WTC11 (cell line): ENCODE measurements at regions not wholly inside any gene's neighbourhood (a gene's known extent, or its start where the extent isn't known, plus 50 kb on each side); places are given as distances from the start of the nearest gene placed in this dataset.

Experiments used
- CREB1 ChIP-seq: sonication (generic); formaldehyde crosslinking; IDR thresholded peaks from 2 replicates; pipeline ENCODE4 v1.8.0; 2023; ENCODE audit warnings: mild to moderate bottlenecking, missing genetic modification reagents
- CTCF ChIP-seq: fragments of 200-600 bp; IDR thresholded peaks from 2 replicates; pipeline ENCODE4 v1.8.0; 2022; ENCODE audit warnings: antibody characterized with exemption
- MLX ChIP-seq: sonication (generic); formaldehyde crosslinking; IDR thresholded peaks from 2 replicates; pipeline ENCODE4 v1.8.1; 2023; ENCODE audit warnings: mild to moderate bottlenecking, missing genetic modification reagents, moderate library complexity
- NR2C2 ChIP-seq: sonication (generic); formaldehyde crosslinking; IDR thresholded peaks from 2 replicates; pipeline ENCODE4 v1.8.0; 2022; ENCODE audit warnings: mild to moderate bottlenecking, missing genetic modification reagents
- SP1 ChIP-seq: sonication (generic); formaldehyde crosslinking; conservative IDR thresholded peaks from 2 replicates; pipeline ENCODE4 v1.8.1; 2022; ENCODE audit warnings: missing genetic modification reagents
- USF1 ChIP-seq: sonication (generic); formaldehyde crosslinking; IDR thresholded peaks from 2 replicates; pipeline ENCODE4 v1.8.0; 2022; ENCODE audit warnings: mild to moderate bottlenecking, missing genetic modification reagents
- ZNF512 ChIP-seq: sonication (generic); formaldehyde crosslinking; IDR thresholded peaks from 2 replicates; pipeline ENCODE4 v1.8.1; 2022; ENCODE audit warnings: missing genetic modification reagents, borderline replicate concordance

- TF ChIP-seq CTCF, result no peak
- TF ChIP-seq SP1, result no peak
- TF ChIP-seq ZNF512 (CRISPR knock-in tag), result no peak
- TF ChIP-seq MLX (CRISPR knock-in tag), result no peak
- TF ChIP-seq NR2C2 (CRISPR knock-in tag), result no peak
- TF ChIP-seq CREB1 (CRISPR knock-in tag), result no peak
- no peak for TF ChIP-seq USF1 (CRISPR knock-in tag)
These were observed 456.5 kb upstream of the CNTN5 start for GRCh38 chr11:98564233-98564632.
